ENCODE measurements at regions not wholly inside any gene's neighbourhood (a gene's known extent, or its start where the extent isn't known, plus 50 kb on each side); places are given as distances from the start of the nearest gene placed in this dataset.

- H3K9me3 ChIP-seq: no peaks in the 10 kb centered on the region
- intact Hi-C loops (cut with DNase I; ENCODE audit: low total_unique reads): no loop called here
- no peaks in the 10 kb centered on the region for H3K36me3 ChIP-seq (ENCODE audit: low read depth, missing control alignments)
- no peak for DNase-seq
- no peaks in the 10 kb centered on the region for H3K27me3 ChIP-seq
- TF ChIP-seq POLR2A (IDR thresholded peaks at IDR 0.05): no peak
- no peak overlapping the region for H3K4me3 ChIP-seq
- no peak overlapping the region for H3K27ac ChIP-seq
- 80 to 92% methylated on average over 8 of the region's 8 CpGs for WGBS, 2 donors
- no peaks in the 10 kb centered on the region for H3K4me1 ChIP-seq
Observed at GRCh38 chr15:31447931-31448634, 121.4 kb downstream of the KLF13 start.

DNA sequence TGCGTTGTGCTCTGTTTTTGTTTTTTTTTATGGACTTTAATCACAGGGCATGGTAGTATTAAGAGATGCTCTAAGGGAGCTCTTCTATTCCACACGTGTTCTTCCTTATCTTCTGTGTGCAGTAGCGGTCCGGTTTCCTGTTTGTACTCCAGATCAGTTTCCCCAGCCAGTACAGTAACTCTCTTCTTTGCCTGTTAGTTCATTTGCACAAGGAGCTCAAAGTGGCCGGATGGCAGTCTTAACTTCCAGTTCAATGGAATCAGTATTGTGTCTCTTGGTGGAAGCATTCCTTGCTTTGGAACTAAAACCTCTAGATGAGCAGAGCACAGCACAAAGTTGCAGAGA, 122.0 kb downstream of the KLF13 start:
- no peaks in the 10 kb centered on the region for H3K27me3 ChIP-seq
- no peaks in the 10 kb centered on the region for H3K9me3 ChIP-seq
- TF ChIP-seq POLR2A (IDR thresholded peaks at IDR 0.05) (no peak), CTCF (IDR thresholded peaks at IDR 0.05) (no peak)
- intact Hi-C loops (cut with DNase I; ENCODE audit: low total_unique reads): no loop called here
- 48 to 66% methylated on average over 5 of the region's 5 CpGs for WGBS, 2 donors
- no peak overlapping the region for H3K27ac ChIP-seq
- no peak for DNase-seq
- H3K4me1 ChIP-seq: no peaks in the 10 kb centered on the region
- H3K36me3 ChIP-seq (ENCODE audit: low read depth, missing control alignments): no peaks in the 10 kb centered on the region
- no peak overlapping the region for H3K4me3 ChIP-seq

DNA sequence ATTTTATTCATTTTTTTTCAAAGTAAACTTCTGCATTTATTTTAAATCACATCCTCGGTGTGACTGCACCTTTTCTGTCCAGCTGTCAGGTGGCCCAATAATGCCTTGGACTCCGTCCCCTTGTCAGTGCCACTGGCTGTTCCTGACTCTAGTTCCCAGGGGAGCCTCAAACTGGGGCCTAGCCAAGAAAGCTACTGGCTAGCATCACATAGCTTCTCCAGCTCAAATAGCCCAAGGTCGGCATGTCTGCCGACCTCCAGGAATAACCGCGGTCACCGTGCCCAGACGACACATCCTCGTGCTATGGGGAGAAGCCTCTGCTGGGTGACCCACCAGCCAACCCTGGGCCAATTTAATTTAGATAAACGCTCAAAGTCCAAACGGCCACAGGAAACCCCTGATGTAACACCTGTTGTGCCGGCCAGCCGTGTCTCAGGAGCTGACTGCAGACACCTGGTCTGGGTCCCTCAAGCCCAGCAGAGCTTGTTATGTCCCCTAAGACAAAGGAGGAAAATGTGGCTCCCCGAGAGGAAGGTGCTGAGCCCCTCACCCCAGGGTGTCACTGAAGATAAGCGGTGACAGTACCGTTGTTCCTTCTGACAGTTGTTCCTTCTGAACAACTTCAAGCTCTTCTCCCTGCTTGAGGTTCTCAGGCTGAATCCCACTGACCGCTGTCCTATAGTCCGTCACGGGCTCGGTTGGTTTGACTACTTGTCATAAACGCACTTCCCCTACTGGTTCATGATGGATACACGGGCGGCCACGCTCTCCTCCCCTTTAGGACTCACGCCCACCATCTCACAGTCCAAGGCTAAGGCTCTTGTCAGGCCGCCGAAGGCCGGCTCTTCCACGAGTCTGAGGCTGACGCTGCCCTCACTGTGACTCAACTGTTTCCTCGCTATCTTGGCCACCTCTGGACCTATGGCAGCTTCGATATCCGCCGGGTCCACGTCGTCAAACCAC, 126.2 kb downstream of the KLF13 start:
- no peak overlapping the region for H3K27ac ChIP-seq
- H3K27me3 ChIP-seq: no peaks in the 10 kb centered on the region
- H3K9me3 ChIP-seq: no peaks in the 10 kb centered on the region
- TF ChIP-seq POLR2A (IDR thresholded peaks at IDR 0.05): no peak
- no peak for TF ChIP-seq CTCF (IDR thresholded peaks at IDR 0.05)
- intact Hi-C loops (cut with DNase I; ENCODE audit: low total_unique reads): no loop called here
- H3K4me3 ChIP-seq: peak overlapping the region in 1 of 2 donors; percentile 15
- no peak for DNase-seq
- 64 to 73% methylated on average over 34 to 36 of the region's 36 CpGs for WGBS, 2 donors
- no peaks in the 10 kb centered on the region for H3K4me1 ChIP-seq
- no peaks in the 10 kb centered on the region for H3K36me3 ChIP-seq (ENCODE audit: low read depth, missing control alignments)

- intact Hi-C loops (cut with DNase I; ENCODE audit: low total_unique reads): no loop called here
- WGBS, 2 donors: 74 to 79% methylated on average over 29 of the region's 29 CpGs
- H3K27me3 ChIP-seq: no peaks in the 10 kb centered on the region
- no peak for TF ChIP-seq CTCF (IDR thresholded peaks at IDR 0.05)
- no peak for TF ChIP-seq POLR2A (IDR thresholded peaks at IDR 0.05)
- no peaks in the 10 kb centered on the region for H3K4me1 ChIP-seq
- H3K9me3 ChIP-seq: no peaks in the 10 kb centered on the region
- H3K36me3 ChIP-seq (ENCODE audit: low read depth, missing control alignments): no peaks in the 10 kb centered on the region
- no peak for DNase-seq
- peak overlapping the region in 1 of 2 donors; percentile 15 for H3K4me3 ChIP-seq
- H3K27ac ChIP-seq: no peak overlapping the region
Observed at GRCh38 chr15:31453558-31454318, 127.1 kb downstream of the KLF13 start.

DNA sequence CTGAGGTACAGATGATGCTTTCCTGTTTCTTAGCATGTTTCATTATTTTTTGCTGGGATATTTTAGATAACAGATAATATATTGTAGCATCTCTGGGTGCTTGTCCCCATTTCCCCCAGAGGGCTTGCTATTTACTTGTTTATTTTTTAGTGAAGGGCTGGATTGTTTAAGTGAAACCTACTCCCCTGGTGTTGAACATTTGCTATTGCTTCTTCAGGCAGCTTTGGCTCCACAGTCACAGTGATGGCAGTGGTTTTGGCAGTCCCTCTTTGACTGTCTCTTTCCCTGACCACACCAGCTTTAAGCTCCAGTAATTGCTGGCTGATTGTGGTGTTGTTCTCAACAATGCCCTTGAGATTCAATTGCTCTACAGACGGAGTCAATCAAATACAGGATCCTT, 128.9 kb downstream of the KLF13 start:
- intact Hi-C loops (cut with DNase I; ENCODE audit: low total_unique reads): no loop called here
- Histone ChIP-seq H3K27me3 (no peaks in the 10 kb centered on the region), H3K9me3 (no peaks in the 10 kb centered on the region), H3K36me3 (ENCODE audit: low read depth, missing control alignments) (no peaks in the 10 kb centered on the region), H3K27ac (no peak overlapping the region), H3K4me3 (no peak overlapping the region), H3K4me1 (no peaks in the 10 kb centered on the region)
- no peak for DNase-seq
- WGBS, 2 donors: 85 to 91% methylated on average over 1 of the region's 1 CpG
- TF ChIP-seq CTCF (IDR thresholded peaks at IDR 0.05) (peak in 1 of 3 experiments; percentile 3), POLR2A (IDR thresholded peaks at IDR 0.05) (no peak)

Measured in testis (tissue), 2 donors.